ENCODE measurements at regions not wholly inside any gene's neighbourhood (a gene's known extent, or its start where the extent isn't known, plus 50 kb on each side); places are given as distances from the start of the nearest gene placed in this dataset.

DNA sequence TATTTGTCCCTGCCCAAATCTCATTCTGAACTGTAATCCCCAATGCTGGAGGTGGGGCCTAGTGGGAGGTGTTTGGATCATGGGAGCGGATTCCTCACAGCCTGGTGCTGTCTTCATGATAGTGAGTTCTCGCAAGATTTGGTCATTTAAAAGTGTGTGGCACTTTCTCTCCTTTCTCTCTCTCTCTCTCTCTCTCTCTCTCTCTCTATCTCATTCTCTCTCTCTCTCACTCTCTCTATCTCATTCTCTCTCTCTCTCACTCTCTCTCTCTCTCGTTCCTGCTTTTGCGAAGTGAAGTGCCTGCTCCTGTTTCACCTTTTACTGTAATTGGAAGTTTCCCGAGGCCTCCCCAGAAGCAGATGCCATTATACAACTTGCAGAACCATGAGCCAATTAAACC, 207.3 kb upstream of the NR4A3 start:
- intact Hi-C loops (cut with micrococcal nuclease): no loop called here
- H4K20me1 ChIP-seq (replicated peaks; ENCODE audit: control insufficient read depth, insufficient read depth, low read length): 0 out of 2 replicates have a peak, but pooled peaks cover 3% of the 10 kb centered on the region
- no peak overlapping the region for H3K4me2 ChIP-seq (ENCODE audit: insufficient read depth, low read length)
- DNase-seq (ENCODE audit: extremely low read depth in 1 of 4, low spot score in 3 of 4) (no peak), FAIRE-seq (no peak), ATAC-seq (no peak)
- H3K9me3 ChIP-seq (replicated peaks; ENCODE audit: control insufficient read depth, insufficient read depth, low read depth, low read length): no peaks in the 10 kb centered on the region
- no TSS peak for BruUV-seq (replicated peaks)
- no peak overlapping the region for H3K27ac ChIP-seq (ENCODE audit: extremely low read depth, low read depth, low read length)
- H3K9me1 ChIP-seq (ENCODE audit: control insufficient read depth, insufficient read depth, low read length): no peaks in the 10 kb centered on the region
- CTCF ChIA-PET (ENCODE audit: low intra/inter-chr PET ratio): no interaction called here
- POLR2A ChIA-PET: no interaction called here
- in situ Hi-C loops (cut with MboI): no loop called here
- no peak overlapping the region for H3K4me3 ChIP-seq
- TF ChIP-seq HMG20B (CRISPR knock-in tag; IDR thresholded peaks at IDR 0.05) (no peak), NBN (IDR thresholded peaks at IDR 0.05; ENCODE audit: low read depth) (no peak), NFXL1 (CRISPR knock-in tag; IDR thresholded peaks at IDR 0.05) (no peak), SOX6 (IDR thresholded peaks at IDR 0.05) (no peak), HMGN3 (IDR thresholded peaks at IDR 0.05; ENCODE audit: borderline replicate concordance, extremely low read depth, insufficient read length, low read depth, low read length) (no peak), GATAD2B (IDR thresholded peaks at IDR 0.05; ENCODE audit: borderline replicate concordance) (no peak), MIER1 (IDR thresholded peaks at IDR 0.05; ENCODE audit: low read depth) (no peak), TARDBP (IDR thresholded peaks at IDR 0.05) (no peak), MTA1 (IDR thresholded peaks at IDR 0.05; ENCODE audit: borderline replicate concordance) (no peak), ZBED1 (IDR thresholded peaks at IDR 0.05) (no peak), NR2C1 (IDR thresholded peaks at IDR 0.05) (no peak), NR2C1 (tag; IDR thresholded peaks at IDR 0.05) (no peak), GTF2F1 (IDR thresholded peaks at IDR 0.05; ENCODE audit: low read depth, low read length) (no peak), HNRNPK (IDR thresholded peaks at IDR 0.05; ENCODE audit: low read depth, low read length, poor library complexity, severe bottlenecking) (no peak), NFATC3 (IDR thresholded peaks at IDR 0.05) (no peak)
- TF ChIP-seq, protein P1, sequence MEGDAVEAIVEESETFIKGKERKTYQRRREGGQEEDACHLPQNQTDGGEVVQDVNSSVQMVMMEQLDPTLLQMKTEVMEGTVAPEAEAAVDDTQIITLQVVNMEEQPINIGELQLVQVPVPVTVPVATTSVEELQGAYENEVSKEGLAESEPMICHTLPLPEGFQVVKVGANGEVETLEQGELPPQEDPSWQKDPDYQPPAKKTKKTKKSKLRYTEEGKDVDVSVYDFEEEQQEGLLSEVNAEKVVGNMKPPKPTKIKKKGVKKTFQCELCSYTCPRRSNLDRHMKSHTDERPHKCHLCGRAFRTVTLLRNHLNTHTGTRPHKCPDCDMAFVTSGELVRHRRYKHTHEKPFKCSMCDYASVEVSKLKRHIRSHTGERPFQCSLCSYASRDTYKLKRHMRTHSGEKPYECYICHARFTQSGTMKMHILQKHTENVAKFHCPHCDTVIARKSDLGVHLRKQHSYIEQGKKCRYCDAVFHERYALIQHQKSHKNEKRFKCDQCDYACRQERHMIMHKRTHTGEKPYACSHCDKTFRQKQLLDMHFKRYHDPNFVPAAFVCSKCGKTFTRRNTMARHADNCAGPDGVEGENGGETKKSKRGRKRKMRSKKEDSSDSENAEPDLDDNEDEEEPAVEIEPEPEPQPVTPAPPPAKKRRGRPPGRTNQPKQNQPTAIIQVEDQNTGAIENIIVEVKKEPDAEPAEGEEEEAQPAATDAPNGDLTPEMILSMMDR (IDR thresholded peaks at IDR 0.05 in 2 of 3, conservative IDR thresholded peaks at IDR 0.05 in 1 of 3; ENCODE audit: insufficient read depth in 2 of 3, low read depth in 1 of 3, low read length in 3 of 3): no peak
- no peaks in the 10 kb centered on the region for H3K4me1 ChIP-seq (replicated peaks in 1 of 2; ENCODE audit: control insufficient read depth in 2 of 2, insufficient read depth in 2 of 2, low read length in 2 of 2)
- H3K79me2 ChIP-seq (ENCODE audit: control insufficient read depth, insufficient read depth, low read length): no peaks in the 10 kb centered on the region
- no peaks in the 10 kb centered on the region for H3K36me3 ChIP-seq (ENCODE audit: control insufficient read depth, insufficient read depth, low read length)
- peaks cover 0 to 6% of the 10 kb centered on the region in 2 experiments; a peak in 2 of 5 replicates for H3K27me3 ChIP-seq (ENCODE audit: control insufficient read depth in 2 of 2, insufficient read depth in 2 of 2, low read length in 2 of 2)
- H3K9ac ChIP-seq (ENCODE audit: insufficient read depth in 1 of 2, low read depth in 2 of 2, low read length in 2 of 2): no peak overlapping the region
- 0% methylated on average over 5 of the region's 5 CpGs for WGBS (ENCODE audit: insufficient coverage, low coverage, missing lambda C conversion rate)
- no peak overlapping the region for H2AFZ ChIP-seq (ENCODE audit: low read depth, low read length)
